GM12892 (cell line): ENCODE measurements at regions not wholly inside any gene's neighbourhood (a gene's known extent, or its start where the extent isn't known, plus 50 kb on each side); places are given as distances from the start of the nearest gene placed in this dataset.

ENCODE experiments used
- DNase-seq: peaks from one replicate; pipeline ENCODE4 v3.0.0; 2011; ENCODE audit not compliant: insufficient read length
- FAIRE-seq: peaks from 2 replicates; lab custom pipeline; 2011; peaks lifted over from hg19 to GRCh38; lab: Jason Lieb, UNC
- POLR2A ChIP-seq: IDR thresholded peaks from 2 replicates; pipeline ENCODE4 v1.6.1; 2011; ENCODE audit warnings: low read depth, low read length, control low read depth
- POLR2AphosphoS5 ChIP-seq: IDR thresholded peaks from 2 replicates; pipeline ENCODE4 v1.6.1; 2011; ENCODE audit warnings: low read depth, low read length, control low read depth
- TAF1 ChIP-seq: IDR thresholded peaks from 2 replicates; pipeline ENCODE4 v1.6.1; 2011; ENCODE audit warnings: low read depth, mild to moderate bottlenecking, control low read depth, low read length, borderline replicate concordance

GRCh38 chr10:124185084-124185483, 91.7 kb upstream of the CHST15 start:
- FAIRE-seq: no peak
- DNase-seq: no peak
- TF ChIP-seq TAF1 (no peak), POLR2AphosphoS5 (no peak), POLR2A (no peak)

GRCh38 chr10:124184208-124184830, 90.9 kb upstream of the CHST15 start:
- FAIRE-seq (no peak), DNase-seq (no peak)
- TF ChIP-seq POLR2A (no peak), TAF1 (no peak), POLR2AphosphoS5 (no peak)

GRCh38 chr10:124183617-124184016, 90.2 kb upstream of the CHST15 start:
- no peak for DNase-seq
- no peak for TF ChIP-seq POLR2A
- TF ChIP-seq POLR2AphosphoS5: no peak
- no peak for TF ChIP-seq TAF1
- FAIRE-seq: no peak

GRCh38 chr10:124182088-124182541, 88.7 kb upstream of the CHST15 start:
- no peak for DNase-seq
- no peak for FAIRE-seq
- TF ChIP-seq POLR2AphosphoS5 (no peak), POLR2A (no peak), TAF1 (no peak)

- no peak for TF ChIP-seq TAF1
- TF ChIP-seq POLR2A: no peak
- TF ChIP-seq POLR2AphosphoS5: no peak
- DNase-seq: no peak
- no peak for FAIRE-seq
Observed at GRCh38 chr10:124181656-124182055, 88.3 kb upstream of the CHST15 start.

- FAIRE-seq (no peak), DNase-seq (no peak)
- TF ChIP-seq POLR2AphosphoS5 (no peak), POLR2A (no peak), TAF1 (no peak)
Observed at GRCh38 chr10:124180947-124181549, 87.7 kb upstream of the CHST15 start.

- FAIRE-seq (no peak), DNase-seq (no peak)
- TF ChIP-seq POLR2AphosphoS5 (no peak), POLR2A (no peak)
Observed at GRCh38 chr10:124180044-124180745, 86.8 kb upstream of the CHST15 start.

GRCh38 chr10:124179308-124180043, 86.1 kb upstream of the CHST15 start:
- FAIRE-seq (no peak), DNase-seq (no peak)
- TF ChIP-seq TAF1 (no peak), POLR2A (no peak)

- TF ChIP-seq TAF1 (no peak), POLR2AphosphoS5 (no peak), POLR2A (no peak)
- FAIRE-seq: no peak
- no peak for DNase-seq
Observed at GRCh38 chr10:124177180-124177518, 83.8 kb upstream of the CHST15 start.

- DNase-seq (no peak), FAIRE-seq (no peak)
- TF ChIP-seq POLR2AphosphoS5: no peak
- TF ChIP-seq POLR2A: no peak
- no peak for TF ChIP-seq TAF1
Observed at GRCh38 chr10:124176349-124177179, 83.2 kb upstream of the CHST15 start.

GRCh38 chr10:124175701-124176348, 82.4 kb upstream of the CHST15 start:
- no peak for TF ChIP-seq TAF1
- no peak for TF ChIP-seq POLR2AphosphoS5
- TF ChIP-seq POLR2A: no peak
- DNase-seq: no peak
- FAIRE-seq: no peak
